ENCODE measurements at regions not wholly inside any gene's neighbourhood (a gene's known extent, or its start where the extent isn't known, plus 50 kb on each side); places are given as distances from the start of the nearest gene placed in this dataset.

GRCh38 chr5:74094096-74094781 is 468.2 kb downstream of the ARHGEF28 start:
- DNase-seq (ENCODE audit: low spot score): no peak
- peaks cover 3% of the 10 kb centered on the region for H3K9me3 Mint-ChIP-seq
- no peaks in the 10 kb centered on the region for H3K36me3 Mint-ChIP-seq (ENCODE audit: low read depth)
- peaks cover 8% of the 10 kb centered on the region for H3K27me3 Mint-ChIP-seq (ENCODE audit: low read depth)
- H3K4me1 Mint-ChIP-seq (ENCODE audit: low read depth): no peaks in the 10 kb centered on the region
- H3K4me3 Mint-ChIP-seq: no peak overlapping the region
- H3K27ac Mint-ChIP-seq: no peak overlapping the region

GRCh38 chr5:74093561-74093960 is 467.6 kb downstream of the ARHGEF28 start:
- no peaks in the 10 kb centered on the region for H3K36me3 Mint-ChIP-seq (ENCODE audit: low read depth)
- no peak overlapping the region for H3K27ac Mint-ChIP-seq
- H3K9me3 Mint-ChIP-seq: peaks cover 2% of the 10 kb centered on the region
- peaks cover 11% of the 10 kb centered on the region for H3K27me3 Mint-ChIP-seq (ENCODE audit: low read depth)
- no peak for DNase-seq (ENCODE audit: low spot score)
- no peaks in the 10 kb centered on the region for H3K4me1 Mint-ChIP-seq (ENCODE audit: low read depth)
- no peak overlapping the region for H3K4me3 Mint-ChIP-seq

- Mint-ChIP-seq H3K4me3 (no peak overlapping the region), H3K4me1 (ENCODE audit: low read depth) (no peaks in the 10 kb centered on the region), H3K27ac (no peak overlapping the region), H3K9me3 (no peaks in the 10 kb centered on the region), H3K36me3 (ENCODE audit: low read depth) (no peaks in the 10 kb centered on the region), H3K27me3 (ENCODE audit: low read depth) (peaks cover 11% of the 10 kb centered on the region)
- DNase-seq (ENCODE audit: low spot score): no peak
Observed at GRCh38 chr5:74092766-74093165, 466.8 kb downstream of the ARHGEF28 start.

GRCh38 chr5:74085782-74086181 is 459.8 kb downstream of the ARHGEF28 start:
- Mint-ChIP-seq H3K4me3 (no peak overlapping the region), H3K27me3 (ENCODE audit: low read depth) (peaks cover 3% of the 10 kb centered on the region), H3K36me3 (ENCODE audit: low read depth) (no peaks in the 10 kb centered on the region), H3K27ac (no peak overlapping the region), H3K4me1 (ENCODE audit: low read depth) (no peaks in the 10 kb centered on the region), H3K9me3 (no peaks in the 10 kb centered on the region)
- DNase-seq (ENCODE audit: low spot score): no peak

- Mint-ChIP-seq H3K4me1 (ENCODE audit: low read depth) (no peaks in the 10 kb centered on the region), H3K27ac (no peak overlapping the region), H3K27me3 (ENCODE audit: low read depth) (peaks cover 3% of the 10 kb centered on the region), H3K36me3 (ENCODE audit: low read depth) (no peaks in the 10 kb centered on the region), H3K9me3 (no peaks in the 10 kb centered on the region), H3K4me3 (no peak overlapping the region)
- DNase-seq (ENCODE audit: low spot score): no peak
Observed at GRCh38 chr5:74085186-74085585, 459.2 kb downstream of the ARHGEF28 start.

GRCh38 chr5:74083096-74083791 is 457.2 kb downstream of the ARHGEF28 start:
- no peak overlapping the region for H3K4me3 Mint-ChIP-seq
- no peaks in the 10 kb centered on the region for H3K27me3 Mint-ChIP-seq (ENCODE audit: low read depth)
- no peaks in the 10 kb centered on the region for H3K4me1 Mint-ChIP-seq (ENCODE audit: low read depth)
- no peak overlapping the region for H3K27ac Mint-ChIP-seq
- DNase-seq (ENCODE audit: low spot score): no peak
- no peaks in the 10 kb centered on the region for H3K9me3 Mint-ChIP-seq
- no peaks in the 10 kb centered on the region for H3K36me3 Mint-ChIP-seq (ENCODE audit: low read depth)

- no peaks in the 10 kb centered on the region for H3K27me3 Mint-ChIP-seq (ENCODE audit: low read depth)
- DNase-seq (ENCODE audit: low spot score): no peak
- H3K36me3 Mint-ChIP-seq (ENCODE audit: low read depth): no peaks in the 10 kb centered on the region
- no peaks in the 10 kb centered on the region for H3K4me1 Mint-ChIP-seq (ENCODE audit: low read depth)
- no peak overlapping the region for H3K27ac Mint-ChIP-seq
- no peak overlapping the region for H3K4me3 Mint-ChIP-seq
- H3K9me3 Mint-ChIP-seq: no peaks in the 10 kb centered on the region
Observed at GRCh38 chr5:74082512-74083055, 456.6 kb downstream of the ARHGEF28 start.

GRCh38 chr5:74081126-74081525 is 455.1 kb downstream of the ARHGEF28 start:
- Mint-ChIP-seq H3K27ac (no peak overlapping the region), H3K4me3 (no peak overlapping the region), H3K9me3 (no peaks in the 10 kb centered on the region), H3K4me1 (ENCODE audit: low read depth) (no peaks in the 10 kb centered on the region), H3K36me3 (ENCODE audit: low read depth) (no peaks in the 10 kb centered on the region), H3K27me3 (ENCODE audit: low read depth) (peaks cover 6% of the 10 kb centered on the region)
- no peak for DNase-seq (ENCODE audit: low spot score)

GRCh38 chr5:74079971-74080556 is 454.1 kb downstream of the ARHGEF28 start:
- no peaks in the 10 kb centered on the region for H3K9me3 Mint-ChIP-seq
- no peaks in the 10 kb centered on the region for H3K36me3 Mint-ChIP-seq (ENCODE audit: low read depth)
- no peak for DNase-seq (ENCODE audit: low spot score)
- peaks cover 14% of the 10 kb centered on the region for H3K27me3 Mint-ChIP-seq (ENCODE audit: low read depth)
- no peak overlapping the region for H3K27ac Mint-ChIP-seq
- no peaks in the 10 kb centered on the region for H3K4me1 Mint-ChIP-seq (ENCODE audit: low read depth)
- H3K4me3 Mint-ChIP-seq: no peak overlapping the region

GRCh38 chr5:74075501-74076484 is 449.8 kb downstream of the ARHGEF28 start:
- Mint-ChIP-seq H3K27me3 (ENCODE audit: low read depth) (peaks cover 19% of the 10 kb centered on the region), H3K9me3 (no peaks in the 10 kb centered on the region)

GRCh38 chr5:74074111-74074510 is 448.1 kb downstream of the ARHGEF28 start:
- no peaks in the 10 kb centered on the region for H3K9me3 Mint-ChIP-seq
- no peak overlapping the region for H3K4me3 Mint-ChIP-seq
- no peaks in the 10 kb centered on the region for H3K4me1 Mint-ChIP-seq (ENCODE audit: low read depth)
- no peaks in the 10 kb centered on the region for H3K36me3 Mint-ChIP-seq (ENCODE audit: low read depth)
- peaks cover 19% of the 10 kb centered on the region for H3K27me3 Mint-ChIP-seq (ENCODE audit: low read depth)
- no peak overlapping the region for H3K27ac Mint-ChIP-seq
- DNase-seq (ENCODE audit: low spot score): no peak

More at GRCh38 chr5:74075501-74076484, 449.8 kb downstream of the ARHGEF28 start:
- DNase-seq (ENCODE audit: low spot score): no peak
- Mint-ChIP-seq H3K27ac (no peak overlapping the region), H3K4me3 (no peak overlapping the region), H3K36me3 (ENCODE audit: low read depth) (no peaks in the 10 kb centered on the region), H3K4me1 (ENCODE audit: low read depth) (no peaks in the 10 kb centered on the region)

GRCh38 chr5:74073257-74073656 is 447.3 kb downstream of the ARHGEF28 start:
- H3K27ac Mint-ChIP-seq: no peak overlapping the region
- H3K36me3 Mint-ChIP-seq (ENCODE audit: low read depth): no peaks in the 10 kb centered on the region
- no peaks in the 10 kb centered on the region for H3K4me1 Mint-ChIP-seq (ENCODE audit: low read depth)
- H3K27me3 Mint-ChIP-seq (ENCODE audit: low read depth): peaks cover 21% of the 10 kb centered on the region
- H3K4me3 Mint-ChIP-seq: no peak overlapping the region
- DNase-seq (ENCODE audit: low spot score): no peak
- H3K9me3 Mint-ChIP-seq: no peaks in the 10 kb centered on the region

GRCh38 chr5:74072646-74073045 is 446.6 kb downstream of the ARHGEF28 start:
- Mint-ChIP-seq H3K36me3 (ENCODE audit: low read depth) (no peaks in the 10 kb centered on the region), H3K9me3 (no peaks in the 10 kb centered on the region), H3K4me3 (no peak overlapping the region), H3K27me3 (ENCODE audit: low read depth) (peaks cover 21% of the 10 kb centered on the region), H3K4me1 (ENCODE audit: low read depth) (no peaks in the 10 kb centered on the region), H3K27ac (no peak overlapping the region)
- no peak for DNase-seq (ENCODE audit: low spot score)

All from T-helper 2 cell treated with Interferon-gamma antibody and Interleukin-4, amounts not matched to agents 5 μg/mL and 100 μg/mL, for 36 hours (primary cell).